Smooth muscle cell (in vitro differentiated cells): ENCODE measurements at regions not wholly inside any gene's neighbourhood (a gene's known extent, or its start where the extent isn't known, plus 50 kb on each side); places are given as distances from the start of the nearest gene placed in this dataset.

Experiments
- DNase-seq: peaks from one replicate; lab custom pipeline; 2025; ENCODE audit not compliant: unreplicated experiment; lab: John Stamatoyannopoulos, UW
- H2AFZ ChIP-seq: fragments of 200-600 bp; sonication (generic); 2 replicates; pipeline ENCODE4 v1.6.0; 2016; ENCODE audit warnings: antibody characterized with exemption, low read depth, mild to moderate bottlenecking
- H3F3A ChIP-seq: fragments of 200-600 bp; sonication (generic); 2 replicates; pipeline ENCODE4 v1.6.0; 2017; ENCODE audit warnings: antibody characterized with exemption, low read depth
- H3K27ac ChIP-seq: fragments of 200-600 bp; sonication (generic); 2 replicates; pipeline ENCODE4 v1.5.1; 2016; ENCODE audit warnings: low read depth, mild to moderate bottlenecking
- H3K27me3 ChIP-seq: fragments of 200-600 bp; sonication (generic); 2 replicates; pipeline ENCODE4 v1.6.1; 2016; ENCODE audit warnings: low read depth, mild to moderate bottlenecking
- H3K36me3 ChIP-seq: fragments of 200-600 bp; sonication (generic); 2 replicates; pipeline ENCODE4 v1.5.1; 2016; ENCODE audit warnings: low read depth
- H3K4me1 ChIP-seq: fragments of 200-600 bp; sonication (generic); 2 replicates; pipeline ENCODE4 v1.5.1; 2016; ENCODE audit warnings: low read depth
- H3K4me2 ChIP-seq: fragments of 200-600 bp; sonication (generic); 2 replicates; pipeline ENCODE4 v1.6.0; 2016; ENCODE audit warnings: mild to moderate bottlenecking
- H3K4me3 ChIP-seq: fragments of 200-600 bp; sonication (generic); 2 replicates; pipeline ENCODE4 v1.5.1; 2016; ENCODE audit warnings: mild to moderate bottlenecking
- H3K79me2 ChIP-seq: fragments of 200-600 bp; sonication (generic); 2 replicates; pipeline ENCODE4 v1.6.0; 2016; ENCODE audit warnings: low read depth, mild to moderate bottlenecking
- H3K9ac ChIP-seq: fragments of 200-600 bp; sonication (generic); 2 replicates; pipeline ENCODE4 v1.6.0; 2016; ENCODE audit warnings: low read depth
- H3K9me3 ChIP-seq: fragments of 200-600 bp; sonication (generic); replicated peaks from 2 replicates; pipeline ENCODE4 v1.5.1; 2016; ENCODE audit warnings: low read depth
- H4K20me1 ChIP-seq: fragments of 200-600 bp; sonication (generic); 2 replicates; pipeline ENCODE4 v1.6.0; 2016; ENCODE audit warnings: low read depth
- CTCF ChIP-seq: fragments of 200-600 bp; sonication (generic); IDR thresholded peaks from 2 replicates; pipeline ENCODE4 v1.5.1; 2017; ENCODE audit warnings: borderline replicate concordance, mild to moderate bottlenecking, antibody characterized with exemption; ENCODE audit not compliant: insufficient read depth, poor library complexity, severe bottlenecking
- WGBS: methylation state at CpG from one replicate; pipeline ENCODE4 v1.1.7; 2016; ENCODE audit warnings: low lambda C conversion rate; 5-methylcytosine and 5-hydroxymethylcytosine counted together

GRCh38 chr14:76551906-76552305 is 176.0 kb downstream of the ESRRB start:
- H4K20me1 ChIP-seq: no peaks in the 10 kb centered on the region

GRCh38 chr14:76564471-76565422 is 188.8 kb downstream of the ESRRB start:
- H3K36me3 ChIP-seq: no peaks in the 10 kb centered on the region
- TF ChIP-seq CTCF: no peak
- 91% methylated on average over 18 of the region's 18 CpGs for WGBS
- no peaks in the 10 kb centered on the region for H3K9me3 ChIP-seq
- no peaks in the 10 kb centered on the region for H3K4me1 ChIP-seq
- H3K27ac ChIP-seq: no peak overlapping the region
- no peak overlapping the region for H2AFZ ChIP-seq
- no peaks in the 10 kb centered on the region for H3K79me2 ChIP-seq
- peaks cover 4% of the 10 kb centered on the region for H3K27me3 ChIP-seq
- H3K4me2 ChIP-seq: no peak overlapping the region
- no peak for DNase-seq
- no peaks in the 10 kb centered on the region for H4K20me1 ChIP-seq
- H3K9ac ChIP-seq: no peak overlapping the region
- H3K4me3 ChIP-seq: no peak overlapping the region
- H3F3A ChIP-seq: no peaks in the 10 kb centered on the region

More at GRCh38 chr14:76551906-76552305, 176.0 kb downstream of the ESRRB start:
- no peak overlapping the region for H2AFZ ChIP-seq
- no peaks in the 10 kb centered on the region for H3K27me3 ChIP-seq
- 19% methylated on average over 4 of the region's 4 CpGs for whole genome bisulfite sequencing
- no peaks in the 10 kb centered on the region for H3K9me3 ChIP-seq
- TF ChIP-seq CTCF: no peak
- no peak for DNase-seq
- H3K9ac ChIP-seq: no peak overlapping the region
- no peak overlapping the region for H3K27ac ChIP-seq
- H3K79me2 ChIP-seq: no peaks in the 10 kb centered on the region
- H3K4me1 ChIP-seq: no peaks in the 10 kb centered on the region
- no peak overlapping the region for H3K4me3 ChIP-seq
- H3K36me3 ChIP-seq: no peaks in the 10 kb centered on the region
- no peak overlapping the region for H3K4me2 ChIP-seq
- no peaks in the 10 kb centered on the region for H3F3A ChIP-seq

DNA sequence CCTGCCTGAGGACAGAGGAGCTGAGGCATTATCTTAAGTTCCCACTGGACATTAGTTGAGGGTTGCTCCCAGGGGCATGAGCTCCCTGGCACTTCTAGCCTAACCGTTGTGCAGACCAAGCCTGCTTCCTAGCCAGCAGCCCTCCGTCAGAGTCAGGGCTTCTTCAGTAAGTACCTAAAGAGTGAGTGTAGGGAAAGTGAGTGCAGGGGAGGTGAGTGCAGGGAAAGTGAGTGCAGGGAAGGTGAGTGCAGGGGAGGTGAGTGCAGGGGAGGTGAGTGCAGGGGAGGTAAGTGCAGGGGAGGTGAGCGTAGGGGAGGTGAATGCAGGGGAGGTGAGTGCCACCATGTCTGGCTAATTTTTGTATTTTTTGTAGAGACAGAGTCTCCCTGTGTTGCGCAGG is 190.5 kb downstream of the ESRRB start:
- 88% methylated on average over 4 of the region's 4 CpGs for WGBS
- Histone ChIP-seq H4K20me1 (no peaks in the 10 kb centered on the region), H2AFZ (no peak overlapping the region), H3K79me2 (no peaks in the 10 kb centered on the region), H3K27ac (no peak overlapping the region), H3K27me3 (peaks cover 4% of the 10 kb centered on the region), H3K9me3 (no peaks in the 10 kb centered on the region), H3K9ac (no peak overlapping the region), H3F3A (no peaks in the 10 kb centered on the region), H3K4me1 (no peaks in the 10 kb centered on the region), H3K36me3 (no peaks in the 10 kb centered on the region), H3K4me2 (no peak overlapping the region), H3K4me3 (no peak overlapping the region)
- TF ChIP-seq CTCF: no peak
- no peak for DNase-seq
